ENCODE measurements at regions not wholly inside any gene's neighbourhood (a gene's known extent, or its start where the extent isn't known, plus 50 kb on each side); places are given as distances from the start of the nearest gene placed in this dataset.

- no peaks in the 10 kb centered on the region for H3K27me3 ChIP-seq (ENCODE audit: control insufficient read depth in 1 of 2, insufficient read depth in 2 of 2, low read length in 2 of 2)
- no peak overlapping the region for H3K27ac ChIP-seq (ENCODE audit: low read depth, low read length)
- H3K9ac ChIP-seq (ENCODE audit: low read length), result no peak overlapping the region
- no peaks in the 10 kb centered on the region for H3K4me1 ChIP-seq (ENCODE audit: insufficient read depth, low read length)
- no peak overlapping the region for H3K4me3 ChIP-seq (ENCODE audit: low read depth in 1 of 2, low read length in 2 of 2)
- no peaks in the 10 kb centered on the region for H3K9me3 ChIP-seq (ENCODE audit: low read length)
- H3K36me3 ChIP-seq (ENCODE audit: insufficient read depth, low read length), result no peaks in the 10 kb centered on the region
Measured at GRCh38 chr9:26369093-26369492, 523.5 kb downstream of the CAAP1 start.

- no peak overlapping the region for H3K9ac ChIP-seq (ENCODE audit: low read length)
- H3K4me1 ChIP-seq (ENCODE audit: insufficient read depth, low read length), result no peaks in the 10 kb centered on the region
Measured at GRCh38 chr9:26368241-26368640, 524.4 kb downstream of the CAAP1 start.

GRCh38 chr9:26361010-26361409 lies 531.6 kb downstream of the CAAP1 start:
- Histone ChIP-seq H3K9me3 (ENCODE audit: low read length) (no peaks in the 10 kb centered on the region), H3K36me3 (ENCODE audit: insufficient read depth, low read length) (no peaks in the 10 kb centered on the region), H3K27me3 (ENCODE audit: control insufficient read depth in 1 of 2, insufficient read depth in 2 of 2, low read length in 2 of 2) (no peaks in the 10 kb centered on the region), H3K4me1 (ENCODE audit: insufficient read depth, low read length) (no peaks in the 10 kb centered on the region), H3K27ac (ENCODE audit: low read depth, low read length) (no peak overlapping the region), H3K9ac (ENCODE audit: low read length) (no peak overlapping the region), H3K4me3 (ENCODE audit: low read depth in 1 of 2, low read length in 2 of 2) (no peak overlapping the region)

More at GRCh38 chr9:26368241-26368640, 524.4 kb downstream of the CAAP1 start:
- H3K27ac ChIP-seq (ENCODE audit: low read depth, low read length), result no peak overlapping the region
- H3K4me3 ChIP-seq (ENCODE audit: low read depth in 1 of 2, low read length in 2 of 2), result no peak overlapping the region
- H3K36me3 ChIP-seq (ENCODE audit: insufficient read depth, low read length), result no peaks in the 10 kb centered on the region
- H3K27me3 ChIP-seq (ENCODE audit: control insufficient read depth in 1 of 2, insufficient read depth in 2 of 2, low read length in 2 of 2), result no peaks in the 10 kb centered on the region
- no peaks in the 10 kb centered on the region for H3K9me3 ChIP-seq (ENCODE audit: low read length)

- no peaks in the 10 kb centered on the region for H3K27me3 ChIP-seq (ENCODE audit: control insufficient read depth in 1 of 2, insufficient read depth in 2 of 2, low read length in 2 of 2)
- no peaks in the 10 kb centered on the region for H3K36me3 ChIP-seq (ENCODE audit: insufficient read depth, low read length)
- no peaks in the 10 kb centered on the region for H3K4me1 ChIP-seq (ENCODE audit: insufficient read depth, low read length)
- no peak overlapping the region for H3K4me3 ChIP-seq (ENCODE audit: low read depth in 1 of 2, low read length in 2 of 2)
- no peak overlapping the region for H3K27ac ChIP-seq (ENCODE audit: low read depth, low read length)
- H3K9ac ChIP-seq (ENCODE audit: low read length), result no peak overlapping the region
- H3K9me3 ChIP-seq (ENCODE audit: low read length), result no peaks in the 10 kb centered on the region
Measured at GRCh38 chr9:26358836-26359235, 533.8 kb downstream of the CAAP1 start.

GRCh38 chr9:26357803-26358344 lies 534.7 kb downstream of the CAAP1 start:
- H3K4me3 ChIP-seq (ENCODE audit: low read depth in 1 of 2, low read length in 2 of 2), result no peak overlapping the region
- H3K36me3 ChIP-seq (ENCODE audit: insufficient read depth, low read length), result no peaks in the 10 kb centered on the region
- no peak overlapping the region for H3K9ac ChIP-seq (ENCODE audit: low read length)
- no peaks in the 10 kb centered on the region for H3K27me3 ChIP-seq (ENCODE audit: control insufficient read depth in 1 of 2, insufficient read depth in 2 of 2, low read length in 2 of 2)
- H3K27ac ChIP-seq (ENCODE audit: low read depth, low read length), result no peak overlapping the region
- no peaks in the 10 kb centered on the region for H3K4me1 ChIP-seq (ENCODE audit: insufficient read depth, low read length)
- H3K9me3 ChIP-seq (ENCODE audit: low read length), result no peaks in the 10 kb centered on the region

GRCh38 chr9:26356491-26356890 lies 536.1 kb downstream of the CAAP1 start:
- H3K9me3 ChIP-seq (ENCODE audit: low read length), result no peaks in the 10 kb centered on the region
- H3K27me3 ChIP-seq (ENCODE audit: control insufficient read depth in 1 of 2, insufficient read depth in 2 of 2, low read length in 2 of 2), result no peaks in the 10 kb centered on the region
- H3K4me3 ChIP-seq (ENCODE audit: low read depth in 1 of 2, low read length in 2 of 2), result no peak overlapping the region
- no peak overlapping the region for H3K27ac ChIP-seq (ENCODE audit: low read depth, low read length)
- no peaks in the 10 kb centered on the region for H3K36me3 ChIP-seq (ENCODE audit: insufficient read depth, low read length)
- H3K9ac ChIP-seq (ENCODE audit: low read length), result no peak overlapping the region
- no peaks in the 10 kb centered on the region for H3K4me1 ChIP-seq (ENCODE audit: insufficient read depth, low read length)

- Histone ChIP-seq H3K4me3 (ENCODE audit: low read depth in 1 of 2, low read length in 2 of 2) (no peak overlapping the region), H3K9me3 (ENCODE audit: low read length) (no peaks in the 10 kb centered on the region), H3K27me3 (ENCODE audit: control insufficient read depth in 1 of 2, insufficient read depth in 2 of 2, low read length in 2 of 2) (no peaks in the 10 kb centered on the region), H3K4me1 (ENCODE audit: insufficient read depth, low read length) (no peaks in the 10 kb centered on the region), H3K9ac (ENCODE audit: low read length) (no peak overlapping the region), H3K36me3 (ENCODE audit: insufficient read depth, low read length) (no peaks in the 10 kb centered on the region), H3K27ac (ENCODE audit: low read depth, low read length) (no peak overlapping the region)
Measured at GRCh38 chr9:26346942-26347477, 545.6 kb downstream of the CAAP1 start.

- Histone ChIP-seq H3K27me3 (ENCODE audit: control insufficient read depth in 1 of 2, insufficient read depth in 2 of 2, low read length in 2 of 2) (no peaks in the 10 kb centered on the region), H3K27ac (ENCODE audit: low read depth, low read length) (no peak overlapping the region), H3K9ac (ENCODE audit: low read length) (no peak overlapping the region), H3K4me3 (ENCODE audit: low read depth in 1 of 2, low read length in 2 of 2) (no peak overlapping the region), H3K4me1 (ENCODE audit: insufficient read depth, low read length) (no peaks in the 10 kb centered on the region), H3K9me3 (ENCODE audit: low read length) (no peaks in the 10 kb centered on the region), H3K36me3 (ENCODE audit: insufficient read depth, low read length) (no peaks in the 10 kb centered on the region)
Measured at GRCh38 chr9:26341545-26341944, 551.1 kb downstream of the CAAP1 start.

GRCh38 chr9:26339796-26340195 lies 552.8 kb downstream of the CAAP1 start:
- H3K9ac ChIP-seq (ENCODE audit: low read length), result no peak overlapping the region
- no peak overlapping the region for H3K4me3 ChIP-seq (ENCODE audit: low read depth in 1 of 2, low read length in 2 of 2)
- H3K4me1 ChIP-seq (ENCODE audit: insufficient read depth, low read length), result no peaks in the 10 kb centered on the region
- no peak overlapping the region for H3K27ac ChIP-seq (ENCODE audit: low read depth, low read length)
- no peaks in the 10 kb centered on the region for H3K36me3 ChIP-seq (ENCODE audit: insufficient read depth, low read length)
- no peaks in the 10 kb centered on the region for H3K9me3 ChIP-seq (ENCODE audit: low read length)
- H3K27me3 ChIP-seq (ENCODE audit: control insufficient read depth in 1 of 2, insufficient read depth in 2 of 2, low read length in 2 of 2), result no peaks in the 10 kb centered on the region

- no peaks in the 10 kb centered on the region for H3K27me3 ChIP-seq (ENCODE audit: control insufficient read depth in 1 of 2, insufficient read depth in 2 of 2, low read length in 2 of 2)
Measured at GRCh38 chr9:26335116-26335515, 557.5 kb downstream of the CAAP1 start.

GRCh38 chr9:26334706-26335105 lies 557.9 kb downstream of the CAAP1 start:
- Histone ChIP-seq H3K9ac (ENCODE audit: low read length) (no peak overlapping the region), H3K27ac (ENCODE audit: low read depth, low read length) (no peak overlapping the region), H3K27me3 (ENCODE audit: control insufficient read depth in 1 of 2, insufficient read depth in 2 of 2, low read length in 2 of 2) (no peaks in the 10 kb centered on the region), H3K9me3 (ENCODE audit: low read length) (no peaks in the 10 kb centered on the region), H3K4me3 (ENCODE audit: low read depth in 1 of 2, low read length in 2 of 2) (no peak overlapping the region), H3K4me1 (ENCODE audit: insufficient read depth, low read length) (peaks cover 8% of the 10 kb centered on the region), H3K36me3 (ENCODE audit: insufficient read depth, low read length) (no peaks in the 10 kb centered on the region)

More at GRCh38 chr9:26335116-26335515, 557.5 kb downstream of the CAAP1 start:
- Histone ChIP-seq H3K27ac (ENCODE audit: low read depth, low read length) (no peak overlapping the region), H3K4me3 (ENCODE audit: low read depth in 1 of 2, low read length in 2 of 2) (no peak overlapping the region), H3K9ac (ENCODE audit: low read length) (no peak overlapping the region), H3K36me3 (ENCODE audit: insufficient read depth, low read length) (no peaks in the 10 kb centered on the region), H3K4me1 (ENCODE audit: insufficient read depth, low read length) (peaks cover 8% of the 10 kb centered on the region), H3K9me3 (ENCODE audit: low read length) (no peaks in the 10 kb centered on the region)

GRCh38 chr9:26331223-26331622 lies 561.4 kb downstream of the CAAP1 start:
- H3K9ac ChIP-seq (ENCODE audit: low read length), result no peak overlapping the region

More at GRCh38 chr9:26331223-26331622, 561.4 kb downstream of the CAAP1 start:
- Histone ChIP-seq H3K4me1 (ENCODE audit: insufficient read depth, low read length) (peaks cover 8% of the 10 kb centered on the region), H3K36me3 (ENCODE audit: insufficient read depth, low read length) (no peaks in the 10 kb centered on the region), H3K27me3 (ENCODE audit: control insufficient read depth in 1 of 2, insufficient read depth in 2 of 2, low read length in 2 of 2) (no peaks in the 10 kb centered on the region), H3K4me3 (ENCODE audit: low read depth in 1 of 2, low read length in 2 of 2) (no peak overlapping the region), H3K9me3 (ENCODE audit: low read length) (no peaks in the 10 kb centered on the region), H3K27ac (ENCODE audit: low read depth, low read length) (no peak overlapping the region)
